ENCODE measurements at regions not wholly inside any gene's neighbourhood (a gene's known extent, or its start where the extent isn't known, plus 50 kb on each side); places are given as distances from the start of the nearest gene placed in this dataset.
A peak's percentile ranks its signal among the peaks of the same experiment; 100 is the strongest.

DNA sequence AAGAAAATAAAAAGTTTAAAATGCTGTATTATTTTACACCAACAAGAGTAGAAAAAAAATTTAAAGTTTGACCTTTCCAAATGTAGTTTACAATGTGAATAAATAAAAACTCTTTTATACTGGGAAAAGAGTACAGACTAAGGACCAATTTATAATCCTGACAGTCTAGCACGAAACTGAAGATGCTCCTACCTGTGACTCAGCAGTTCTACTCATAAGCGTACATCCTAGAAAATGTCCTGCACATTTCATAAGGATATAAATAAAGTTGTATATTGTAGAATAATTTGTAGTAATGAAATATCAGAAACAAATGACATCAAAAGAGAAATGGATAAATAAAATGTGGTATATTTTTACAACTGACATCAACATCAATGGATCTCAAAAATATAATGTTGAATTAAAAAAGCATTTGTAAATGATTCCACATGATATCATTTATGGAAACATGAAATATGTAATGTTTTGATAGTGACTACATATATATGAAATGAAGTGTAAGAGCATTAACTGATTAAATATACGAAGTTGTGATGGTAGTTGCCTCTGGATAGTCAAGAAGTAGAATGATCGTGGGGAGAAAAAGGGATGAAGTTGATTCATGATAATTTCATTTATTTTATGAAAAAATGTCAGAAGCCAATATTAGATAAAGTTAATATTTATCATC, 161.3 kb upstream of the CBLB start:
- H3K4me3 ChIP-seq (ENCODE audit: low read depth, low read length) = no peak overlapping the region
- TF ChIP-seq, protein P1, sequence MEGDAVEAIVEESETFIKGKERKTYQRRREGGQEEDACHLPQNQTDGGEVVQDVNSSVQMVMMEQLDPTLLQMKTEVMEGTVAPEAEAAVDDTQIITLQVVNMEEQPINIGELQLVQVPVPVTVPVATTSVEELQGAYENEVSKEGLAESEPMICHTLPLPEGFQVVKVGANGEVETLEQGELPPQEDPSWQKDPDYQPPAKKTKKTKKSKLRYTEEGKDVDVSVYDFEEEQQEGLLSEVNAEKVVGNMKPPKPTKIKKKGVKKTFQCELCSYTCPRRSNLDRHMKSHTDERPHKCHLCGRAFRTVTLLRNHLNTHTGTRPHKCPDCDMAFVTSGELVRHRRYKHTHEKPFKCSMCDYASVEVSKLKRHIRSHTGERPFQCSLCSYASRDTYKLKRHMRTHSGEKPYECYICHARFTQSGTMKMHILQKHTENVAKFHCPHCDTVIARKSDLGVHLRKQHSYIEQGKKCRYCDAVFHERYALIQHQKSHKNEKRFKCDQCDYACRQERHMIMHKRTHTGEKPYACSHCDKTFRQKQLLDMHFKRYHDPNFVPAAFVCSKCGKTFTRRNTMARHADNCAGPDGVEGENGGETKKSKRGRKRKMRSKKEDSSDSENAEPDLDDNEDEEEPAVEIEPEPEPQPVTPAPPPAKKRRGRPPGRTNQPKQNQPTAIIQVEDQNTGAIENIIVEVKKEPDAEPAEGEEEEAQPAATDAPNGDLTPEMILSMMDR (IDR thresholded peaks at IDR 0.05; ENCODE audit: control insufficient read depth, extremely low read depth, insufficient read depth) = no peak
- DNase-seq (ENCODE audit: low read depth) = no peak

DNA sequence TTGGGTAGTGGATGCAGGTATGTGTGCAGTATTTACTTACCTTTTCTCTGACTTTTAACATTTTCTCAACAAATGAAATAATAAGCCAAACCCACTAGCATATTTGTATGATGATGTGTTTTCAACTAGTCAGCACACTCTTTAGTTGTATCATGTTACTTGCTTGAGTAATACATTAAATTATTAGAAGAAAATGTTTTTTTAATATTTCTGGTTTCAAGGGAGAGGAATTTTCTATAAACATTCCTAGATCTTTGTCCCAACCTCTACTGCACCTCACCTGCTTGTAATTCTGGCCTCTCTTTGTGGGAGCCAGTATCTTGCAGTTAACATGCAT, 161.8 kb upstream of the CBLB start:
- TF ChIP-seq, protein P1 (IDR thresholded peaks at IDR 0.05; ENCODE audit: control insufficient read depth, extremely low read depth, insufficient read depth) = no peak

DNA sequence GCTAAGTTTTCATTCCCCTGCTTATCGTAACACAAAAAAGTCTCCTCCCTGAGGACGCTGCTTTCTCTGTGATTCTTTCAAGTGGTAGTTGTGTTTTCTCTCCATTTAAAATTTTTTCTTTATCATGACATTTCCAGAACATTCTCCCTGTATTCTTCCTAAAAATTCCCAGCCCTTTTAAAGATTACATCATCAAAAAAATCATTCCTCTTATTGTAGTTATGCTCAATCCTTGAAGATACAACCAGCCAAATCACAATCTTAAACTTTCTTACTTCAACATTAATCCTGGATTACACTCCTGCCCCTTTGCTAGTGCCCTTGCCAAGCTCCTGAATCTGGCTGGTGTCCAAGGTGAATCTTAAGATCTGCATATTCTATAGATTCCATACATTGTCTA, 163.7 kb upstream of the CBLB start:
- DNase-seq (ENCODE audit: low read depth) = no peak
- no peak overlapping the region for H3K4me3 ChIP-seq (ENCODE audit: low read depth, low read length)
- TF ChIP-seq, protein P1 (IDR thresholded peaks at IDR 0.05; ENCODE audit: control insufficient read depth, extremely low read depth, insufficient read depth) = no peak

More for the DNA sequence above, 161.8 kb upstream of the CBLB start:
- no peak for DNase-seq (ENCODE audit: low read depth)
- H3K4me3 ChIP-seq (ENCODE audit: low read depth, low read length) = no peak overlapping the region

DNA sequence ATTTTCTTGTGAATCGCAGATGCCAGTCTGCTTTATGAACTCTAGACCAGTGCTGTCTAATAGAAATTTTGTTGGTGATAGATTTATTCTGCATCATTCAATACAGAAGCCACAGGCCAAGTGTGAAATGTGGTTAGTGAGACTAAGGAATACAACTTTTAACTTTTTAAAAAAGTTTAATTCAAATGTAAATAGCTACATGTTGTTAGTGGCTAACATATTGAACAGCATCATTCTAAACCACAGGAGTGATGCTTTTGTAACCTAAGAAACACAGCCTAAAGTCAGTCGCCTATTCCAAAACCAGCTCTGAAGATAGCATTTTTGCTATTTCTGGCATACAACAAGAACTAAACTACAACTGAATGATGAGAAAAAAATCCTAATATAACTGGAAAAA, 164.8 kb upstream of the CBLB start:
- TF ChIP-seq, protein P1 (IDR thresholded peaks at IDR 0.05; ENCODE audit: control insufficient read depth, extremely low read depth, insufficient read depth) = no peak
- no peak overlapping the region for H3K4me3 ChIP-seq (ENCODE audit: low read depth, low read length)
- DNase-seq (ENCODE audit: low read depth) = no peak

DNA sequence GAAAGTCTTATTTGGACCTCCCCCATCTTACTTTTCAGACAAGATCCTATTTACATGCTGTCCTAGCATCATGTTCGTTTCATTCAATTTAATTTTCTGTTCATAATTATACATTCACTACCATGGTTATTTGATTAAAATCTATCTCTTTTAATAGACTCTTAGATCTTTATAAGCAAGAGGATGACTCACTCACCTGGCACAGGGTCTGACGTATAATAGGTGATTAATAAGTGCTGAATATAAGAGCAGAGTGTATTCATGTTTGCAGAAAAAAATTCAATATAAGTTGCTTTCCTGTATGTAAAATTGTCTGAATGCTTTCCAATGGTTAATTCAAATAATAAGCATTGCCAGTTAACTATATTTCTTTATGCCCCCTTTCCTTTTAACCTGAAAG, 165.5 kb upstream of the CBLB start:
- peak; percentile 13 for DNase-seq (ENCODE audit: low read depth)
- H3K4me3 ChIP-seq (ENCODE audit: low read depth, low read length) = no peak overlapping the region
- TF ChIP-seq, protein P1 (IDR thresholded peaks at IDR 0.05; ENCODE audit: control insufficient read depth, extremely low read depth, insufficient read depth) = no peak

DNA sequence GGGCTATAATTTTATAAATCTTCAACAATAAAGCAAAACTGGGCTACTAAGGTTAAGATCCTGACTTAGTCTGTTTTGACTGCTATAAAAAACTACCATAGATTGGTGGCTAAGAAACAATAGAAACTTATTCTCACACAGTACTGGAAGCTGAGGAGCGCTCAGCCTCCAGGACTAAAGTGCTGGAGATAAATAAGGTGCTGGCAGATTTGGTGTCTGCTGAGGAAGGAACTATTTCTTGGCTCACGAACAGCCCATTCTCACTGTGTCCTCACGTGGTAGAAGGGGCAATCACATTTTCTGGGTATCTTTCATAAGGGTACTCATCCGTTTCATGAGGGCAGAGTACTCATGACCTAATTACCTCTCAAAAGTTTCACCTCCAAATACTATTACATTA, 166.8 kb upstream of the CBLB start:
- H3K4me3 ChIP-seq (ENCODE audit: low read depth, low read length) = no peak overlapping the region
- no peak for DNase-seq (ENCODE audit: low read depth)
- TF ChIP-seq, protein P1 (IDR thresholded peaks at IDR 0.05; ENCODE audit: control insufficient read depth, extremely low read depth, insufficient read depth) = no peak

DNA sequence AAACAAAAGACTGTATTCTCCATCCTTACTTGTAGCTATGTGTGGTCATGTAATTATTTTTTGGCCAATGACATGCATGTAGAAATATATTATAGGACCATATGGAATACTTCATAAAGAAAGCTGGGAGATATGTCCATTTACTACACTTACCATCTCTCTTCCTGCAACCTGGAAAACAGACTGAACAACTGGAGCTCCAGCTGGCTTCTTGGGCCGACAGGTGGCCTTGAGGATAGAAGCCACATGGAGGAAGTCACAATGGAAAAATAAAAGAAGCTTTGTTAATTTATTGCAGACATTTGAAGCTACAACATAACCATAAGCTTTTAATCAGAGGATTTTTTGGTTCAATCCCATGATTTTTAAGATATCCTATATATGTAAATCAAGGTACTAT, 167.9 kb upstream of the CBLB start:
- no peak for DNase-seq (ENCODE audit: low read depth)
- H3K4me3 ChIP-seq (ENCODE audit: low read depth, low read length) = no peak overlapping the region
- TF ChIP-seq, protein P1 (IDR thresholded peaks at IDR 0.05; ENCODE audit: control insufficient read depth, extremely low read depth, insufficient read depth) = no peak

All from LNCaP clone FGC (cell line).